Ectodermal cell (in vitro differentiated cells): ENCODE measurements at regions not wholly inside any gene's neighbourhood (a gene's known extent, or its start where the extent isn't known, plus 50 kb on each side); places are given as distances from the start of the nearest gene placed in this dataset.

ENCODE experiments used
- H3K27ac ChIP-seq: 2 replicates; pipeline ENCODE4 v1.7.0; 2013; ENCODE audit warnings: mild to moderate bottlenecking, low read depth, low read length; ENCODE audit not compliant: insufficient read depth, poor library complexity, severe bottlenecking
- H3K27me3 ChIP-seq: 2 replicates; pipeline ENCODE4 v1.7.0; 2013; ENCODE audit warnings: mild to moderate bottlenecking, low read length; ENCODE audit not compliant: insufficient read depth, control insufficient read depth, poor library complexity, severe bottlenecking
- H3K36me3 ChIP-seq: one replicate; pipeline ENCODE4 v1.7.0; 2013; ENCODE audit warnings: low read length; ENCODE audit not compliant: control insufficient read depth, insufficient read depth
- H3K4me1 ChIP-seq: one replicate; pipeline ENCODE4 v1.7.0; 2013; ENCODE audit warnings: low read length; ENCODE audit not compliant: control insufficient read depth, insufficient read depth
- H3K4me3 ChIP-seq: 2 replicates; pipeline ENCODE4 v1.7.0; 2013; ENCODE audit warnings: low read depth, low read length, control low read depth; ENCODE audit not compliant: insufficient read depth
- H3K9me3 ChIP-seq: 2 replicates; pipeline ENCODE4 v1.7.0; 2013; ENCODE audit warnings: mild to moderate bottlenecking, low read length, moderate library complexity; ENCODE audit not compliant: control insufficient read depth
- WGBS, 2 experiments: methylation state at CpG; one replicate each; pipeline ENCODE4 v1.1.7; 2013; ENCODE audit warnings: missing lambda C conversion rate in 2 of 2; 5-methylcytosine and 5-hydroxymethylcytosine counted together

GRCh38 chr5:23372177-23372576 lies 135.2 kb upstream of the PRDM9 start:
- Histone ChIP-seq H3K9me3 (no peaks in the 10 kb centered on the region), H3K36me3 (no peaks in the 10 kb centered on the region), H3K4me3 (no peak overlapping the region), H3K4me1 (no peaks in the 10 kb centered on the region), H3K27me3 (no peaks in the 10 kb centered on the region), H3K27ac (no peak overlapping the region)

- Histone ChIP-seq H3K36me3 (no peaks in the 10 kb centered on the region), H3K27ac (no peak overlapping the region), H3K9me3 (no peaks in the 10 kb centered on the region), H3K4me3 (no peak overlapping the region), H3K27me3 (no peaks in the 10 kb centered on the region), H3K4me1 (no peaks in the 10 kb centered on the region)
- WGBS, 2 experiments, result 47 to 67% methylated on average over 1 of the region's 3 CpGs
Observed at GRCh38 chr5:23368393-23368792, 139.0 kb upstream of the PRDM9 start.

- Histone ChIP-seq H3K27me3 (no peaks in the 10 kb centered on the region), H3K27ac (no peak overlapping the region), H3K4me3 (no peak overlapping the region), H3K36me3 (no peaks in the 10 kb centered on the region), H3K4me1 (no peaks in the 10 kb centered on the region), H3K9me3 (no peaks in the 10 kb centered on the region)
- 100% methylated on average over 1 of the region's 1 CpG for WGBS, 2 experiments
Observed at GRCh38 chr5:23367874-23368273, 139.5 kb upstream of the PRDM9 start.

- Histone ChIP-seq H3K9me3 (no peaks in the 10 kb centered on the region), H3K27ac (no peak overlapping the region), H3K4me1 (no peaks in the 10 kb centered on the region), H3K4me3 (no peak overlapping the region), H3K36me3 (no peaks in the 10 kb centered on the region), H3K27me3 (no peaks in the 10 kb centered on the region)
- 95 to 100% methylated on average over 2 to 3 of the region's 3 CpGs for WGBS, 2 experiments
Observed at GRCh38 chr5:23353286-23353685, 154.1 kb upstream of the PRDM9 start.

- Histone ChIP-seq H3K9me3 (no peaks in the 10 kb centered on the region), H3K4me3 (no peak overlapping the region), H3K27ac (no peak overlapping the region), H3K36me3 (no peaks in the 10 kb centered on the region), H3K4me1 (no peaks in the 10 kb centered on the region), H3K27me3 (no peaks in the 10 kb centered on the region)
- WGBS, 2 experiments, result 71 to 73% methylated on average over 8 of the region's 8 CpGs
Observed at GRCh38 chr5:23352446-23352845, 155.0 kb upstream of the PRDM9 start.

GRCh38 chr5:23343121-23343520 lies 164.3 kb upstream of the PRDM9 start:
- H3K36me3 ChIP-seq, result no peaks in the 10 kb centered on the region
- H3K27me3 ChIP-seq, result no peaks in the 10 kb centered on the region
- H3K4me1 ChIP-seq, result no peaks in the 10 kb centered on the region
- H3K4me3 ChIP-seq, result no peak overlapping the region
- no peak overlapping the region for H3K27ac ChIP-seq
- no peaks in the 10 kb centered on the region for H3K9me3 ChIP-seq
- WGBS, 2 experiments, result no CpG with 5 or more reads among the region's 2 CpGs

- Histone ChIP-seq H3K27me3 (no peaks in the 10 kb centered on the region), H3K27ac (no peak overlapping the region), H3K4me3 (no peak overlapping the region), H3K36me3 (no peaks in the 10 kb centered on the region), H3K9me3 (no peaks in the 10 kb centered on the region), H3K4me1 (no peaks in the 10 kb centered on the region)
- WGBS, 2 experiments, result 7 to 17% methylated on average over 1 of the region's 1 CpG
Observed at GRCh38 chr5:23332650-23333251, 174.7 kb upstream of the PRDM9 start.

GRCh38 chr5:23330726-23331125 lies 176.7 kb upstream of the PRDM9 start:
- no peaks in the 10 kb centered on the region for H3K27me3 ChIP-seq
- no peaks in the 10 kb centered on the region for H3K4me1 ChIP-seq
- 98 to 100% methylated on average over 2 of the region's 3 CpGs for WGBS, 2 experiments

GRCh38 chr5:23319901-23320300 lies 187.5 kb upstream of the PRDM9 start:
- no peaks in the 10 kb centered on the region for H3K9me3 ChIP-seq
- H3K36me3 ChIP-seq, result no peaks in the 10 kb centered on the region
- no peaks in the 10 kb centered on the region for H3K4me1 ChIP-seq
- H3K27me3 ChIP-seq, result no peaks in the 10 kb centered on the region
- WGBS, 2 experiments, result 97 to 100% methylated on average over 2 to 3 of the region's 3 CpGs
- H3K4me3 ChIP-seq, result no peak overlapping the region
- no peak overlapping the region for H3K27ac ChIP-seq

More at GRCh38 chr5:23330726-23331125, 176.7 kb upstream of the PRDM9 start:
- no peak overlapping the region for H3K27ac ChIP-seq
- H3K9me3 ChIP-seq, result no peaks in the 10 kb centered on the region
- H3K4me3 ChIP-seq, result no peak overlapping the region
- H3K36me3 ChIP-seq, result no peaks in the 10 kb centered on the region

GRCh38 chr5:23318960-23319359 lies 188.4 kb upstream of the PRDM9 start:
- H3K36me3 ChIP-seq, result no peaks in the 10 kb centered on the region
- WGBS, 2 experiments, result 90 to 94% methylated on average over 1 to 2 of the region's 2 CpGs
- no peaks in the 10 kb centered on the region for H3K4me1 ChIP-seq
- no peaks in the 10 kb centered on the region for H3K27me3 ChIP-seq
- H3K27ac ChIP-seq, result no peak overlapping the region
- no peak overlapping the region for H3K4me3 ChIP-seq
- no peaks in the 10 kb centered on the region for H3K9me3 ChIP-seq

GRCh38 chr5:23318166-23318565 lies 189.2 kb upstream of the PRDM9 start:
- H3K27me3 ChIP-seq, result no peaks in the 10 kb centered on the region
- no peaks in the 10 kb centered on the region for H3K36me3 ChIP-seq
- no CpG with 5 or more reads among the region's 1 CpG for WGBS, 2 experiments
- H3K9me3 ChIP-seq, result no peaks in the 10 kb centered on the region
- no peak overlapping the region for H3K27ac ChIP-seq
- H3K4me1 ChIP-seq, result no peaks in the 10 kb centered on the region
- no peak overlapping the region for H3K4me3 ChIP-seq
